Cardiac muscle cell (in vitro differentiated cells and primary cell): ENCODE measurements at regions not wholly inside any gene's neighbourhood (a gene's known extent, or its start where the extent isn't known, plus 50 kb on each side); places are given as distances from the start of the nearest gene placed in this dataset.

Source experiments
- DNase-seq, 2 donors: peaks; one replicate each; pipeline versions ENCODE4 v3.0.0 to v3.0.0-alpha.2; 2010 to 2017; ENCODE audit warnings: low read depth in 1 of 2, low spot score in 1 of 2
- H3K27ac ChIP-seq: fragments of 200-600 bp; sonication (generic); 2 replicates; pipeline ENCODE4 v1.5.1; 2016
- H3K27me3 ChIP-seq: fragments of 200-600 bp; sonication (generic); 2 replicates; pipeline ENCODE4 v1.6.0; 2016; ENCODE audit warnings: control low read depth
- H3K36me3 ChIP-seq: fragments of 200-600 bp; sonication (generic); 2 replicates; pipeline ENCODE4 v1.5.1; 2016; ENCODE audit warnings: control low read depth
- H3K4me1 ChIP-seq: fragments of 200-600 bp; sonication (generic); 2 replicates; pipeline ENCODE4 v1.8.1; 2017; ENCODE audit warnings: low read depth, mild to moderate bottlenecking, mixed run types
- H3K4me3 ChIP-seq: fragments of 200-600 bp; sonication (generic); 2 replicates; pipeline ENCODE4 v1.5.1; 2016; ENCODE audit warnings: mild to moderate bottlenecking
- H3K9me3 ChIP-seq: fragments of 200-600 bp; sonication (generic); 2 replicates; pipeline ENCODE4 v1.5.1; 2017; ENCODE audit warnings: low read depth, mild to moderate bottlenecking, control low read depth
- TF ChIP-seq, protein P1 (sequence below): IDR thresholded peaks from 2 replicates; pipeline ENCODE4 v1.5.1; 2012; ENCODE audit warnings: low read depth, mild to moderate bottlenecking, low read length

DNA sequence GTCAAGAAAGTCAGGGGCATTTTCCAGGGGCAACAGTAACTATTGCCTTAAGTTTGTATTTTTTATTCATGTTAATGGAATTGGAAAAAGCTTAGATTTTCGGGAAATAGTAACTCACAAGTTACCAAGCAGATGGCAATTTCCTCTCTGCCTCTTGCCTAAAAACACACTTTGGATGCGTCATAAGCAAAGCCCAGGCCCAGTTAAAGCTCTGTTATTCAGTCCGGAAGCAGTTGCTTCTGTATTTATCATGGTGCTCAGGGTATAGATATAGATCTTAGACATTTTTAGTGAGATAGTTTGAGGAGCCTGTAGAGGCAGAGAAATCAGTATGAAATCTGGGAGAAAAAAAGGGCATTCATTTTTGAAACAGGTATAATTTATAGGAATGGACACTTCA is 260.3 kb upstream of the TNC start:
- H3K36me3 ChIP-seq: no peaks in the 10 kb centered on the region
- TF ChIP-seq, protein P1, sequence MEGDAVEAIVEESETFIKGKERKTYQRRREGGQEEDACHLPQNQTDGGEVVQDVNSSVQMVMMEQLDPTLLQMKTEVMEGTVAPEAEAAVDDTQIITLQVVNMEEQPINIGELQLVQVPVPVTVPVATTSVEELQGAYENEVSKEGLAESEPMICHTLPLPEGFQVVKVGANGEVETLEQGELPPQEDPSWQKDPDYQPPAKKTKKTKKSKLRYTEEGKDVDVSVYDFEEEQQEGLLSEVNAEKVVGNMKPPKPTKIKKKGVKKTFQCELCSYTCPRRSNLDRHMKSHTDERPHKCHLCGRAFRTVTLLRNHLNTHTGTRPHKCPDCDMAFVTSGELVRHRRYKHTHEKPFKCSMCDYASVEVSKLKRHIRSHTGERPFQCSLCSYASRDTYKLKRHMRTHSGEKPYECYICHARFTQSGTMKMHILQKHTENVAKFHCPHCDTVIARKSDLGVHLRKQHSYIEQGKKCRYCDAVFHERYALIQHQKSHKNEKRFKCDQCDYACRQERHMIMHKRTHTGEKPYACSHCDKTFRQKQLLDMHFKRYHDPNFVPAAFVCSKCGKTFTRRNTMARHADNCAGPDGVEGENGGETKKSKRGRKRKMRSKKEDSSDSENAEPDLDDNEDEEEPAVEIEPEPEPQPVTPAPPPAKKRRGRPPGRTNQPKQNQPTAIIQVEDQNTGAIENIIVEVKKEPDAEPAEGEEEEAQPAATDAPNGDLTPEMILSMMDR: no peak
- no peak overlapping the region for H3K4me3 ChIP-seq
- H3K27ac ChIP-seq: no peak overlapping the region
- no peak for DNase-seq
- H3K9me3 ChIP-seq: peaks cover 1% of the 10 kb centered on the region
- no peaks in the 10 kb centered on the region for H3K4me1 ChIP-seq
- H3K27me3 ChIP-seq: no peaks in the 10 kb centered on the region

- peaks cover 3% of the 10 kb centered on the region for H3K9me3 ChIP-seq
- no peak overlapping the region for H3K27ac ChIP-seq
- H3K36me3 ChIP-seq: no peaks in the 10 kb centered on the region
- no peaks in the 10 kb centered on the region for H3K27me3 ChIP-seq
- no peak for DNase-seq
- H3K4me3 ChIP-seq: no peak overlapping the region
- no peaks in the 10 kb centered on the region for H3K4me1 ChIP-seq
- TF ChIP-seq, protein P1: no peak
These were observed 260.8 kb upstream of the TNC start for GRCh38 chr9:115378758-115379157.

GRCh38 chr9:115379719-115380118 is 261.8 kb upstream of the TNC start:
- Histone ChIP-seq H3K36me3 (no peaks in the 10 kb centered on the region), H3K27me3 (no peaks in the 10 kb centered on the region), H3K4me3 (no peak overlapping the region), H3K4me1 (no peaks in the 10 kb centered on the region), H3K27ac (no peak overlapping the region), H3K9me3 (peaks cover 3% of the 10 kb centered on the region)
- DNase-seq: no peak
- TF ChIP-seq, protein P1: no peak

GRCh38 chr9:115382865-115383264 is 264.9 kb upstream of the TNC start:
- Histone ChIP-seq H3K27ac (no peak overlapping the region), H3K36me3 (no peaks in the 10 kb centered on the region), H3K4me1 (no peaks in the 10 kb centered on the region), H3K4me3 (no peak overlapping the region), H3K27me3 (no peaks in the 10 kb centered on the region), H3K9me3 (peaks cover 3% of the 10 kb centered on the region)
- TF ChIP-seq, protein P1: no peak
- no peak for DNase-seq

- H3K27me3 ChIP-seq: no peaks in the 10 kb centered on the region
- H3K4me1 ChIP-seq: no peaks in the 10 kb centered on the region
- H3K9me3 ChIP-seq: peaks cover 3% of the 10 kb centered on the region
- no peaks in the 10 kb centered on the region for H3K36me3 ChIP-seq
- H3K4me3 ChIP-seq: no peak overlapping the region
- no peak for DNase-seq
- no peak overlapping the region for H3K27ac ChIP-seq
- TF ChIP-seq, protein P1: no peak
These were observed 267.6 kb upstream of the TNC start for GRCh38 chr9:115385383-115386122.
